ENCODE measurements at regions not wholly inside any gene's neighbourhood (a gene's known extent, or its start where the extent isn't known, plus 50 kb on each side); places are given as distances from the start of the nearest gene placed in this dataset.

- no peak for DNase-seq
Measured at GRCh38 chr5:103374473-103374963, 116.0 kb downstream of the MACIR start.

DNA sequence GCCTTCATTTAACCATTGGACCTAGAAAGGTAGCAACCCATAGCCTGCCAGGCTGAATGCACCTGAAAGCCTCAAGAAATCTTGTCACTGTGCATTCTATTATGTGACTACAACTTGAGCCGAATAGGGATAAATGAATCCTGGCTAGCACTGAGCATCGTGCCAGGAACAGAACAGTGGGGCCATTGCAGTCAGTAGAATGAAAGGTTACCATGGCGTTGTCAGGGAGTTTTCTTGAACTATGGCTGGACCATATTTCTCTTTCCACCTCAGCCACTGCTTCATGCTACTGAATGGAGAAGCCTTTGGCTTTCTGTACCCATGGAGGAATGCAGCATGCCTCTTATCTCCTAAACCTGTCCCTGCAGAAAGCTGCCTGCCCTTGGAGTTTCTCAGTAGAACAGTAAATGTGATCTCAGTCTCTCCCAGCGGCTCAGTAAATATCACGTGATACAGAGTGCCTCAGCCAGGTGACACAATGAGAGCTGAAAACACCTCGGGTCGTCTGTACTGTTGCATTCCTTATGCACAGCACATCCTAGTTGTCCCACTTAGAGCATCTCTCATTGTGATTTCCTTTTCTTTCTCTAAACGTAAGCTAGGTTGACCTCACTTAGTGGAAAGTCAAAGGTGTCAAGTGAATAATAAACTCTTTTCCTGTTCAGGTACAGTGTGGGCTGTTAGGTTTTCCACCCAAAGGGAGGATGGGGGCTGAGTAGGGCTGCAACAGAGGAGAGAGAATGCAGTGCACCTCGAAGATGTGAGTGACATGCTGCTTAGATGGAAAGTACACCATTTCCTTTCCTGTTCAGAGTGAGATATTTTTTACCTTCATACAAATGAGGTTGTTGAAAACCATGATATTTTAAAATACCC, 115.3 kb downstream of the MACIR start:
- DNase-seq = no peak

DNA sequence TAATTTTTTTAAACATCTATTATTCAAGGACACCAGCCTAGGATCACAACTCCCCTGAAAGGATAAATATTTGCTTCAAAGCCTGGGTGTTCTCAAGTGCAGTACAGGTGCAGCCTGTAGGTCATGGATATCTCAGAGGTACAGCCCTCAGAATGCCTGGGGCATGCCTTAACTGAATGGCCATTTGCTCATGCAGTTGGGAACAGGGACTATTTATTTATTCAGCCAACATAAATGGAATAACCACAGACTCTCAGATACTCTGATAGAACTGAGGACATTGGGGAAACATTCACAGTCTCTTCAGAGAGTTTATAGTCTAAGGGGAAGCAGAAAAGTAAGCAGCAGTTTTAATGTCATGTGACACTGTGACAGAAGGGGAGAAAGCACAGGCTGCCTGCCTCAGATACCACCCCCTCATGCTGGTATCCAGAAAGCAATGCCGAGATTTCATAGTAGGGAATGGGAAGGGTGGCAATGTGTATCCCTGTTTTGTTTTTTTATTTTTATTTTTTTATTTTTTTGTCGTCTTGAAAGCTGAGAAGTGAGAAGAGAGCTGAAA, 112.6 kb downstream of the MACIR start:
- DNase-seq = no peak

- no peak for DNase-seq
Measured at GRCh38 chr5:103369125-103370120, 110.9 kb downstream of the MACIR start.

- no peak for DNase-seq
Measured at GRCh38 chr5:103367702-103368101, 109.1 kb downstream of the MACIR start.

GRCh38 chr5:103366918-103367549, 108.5 kb downstream of the MACIR start:
- DNase-seq = no peak

DNA sequence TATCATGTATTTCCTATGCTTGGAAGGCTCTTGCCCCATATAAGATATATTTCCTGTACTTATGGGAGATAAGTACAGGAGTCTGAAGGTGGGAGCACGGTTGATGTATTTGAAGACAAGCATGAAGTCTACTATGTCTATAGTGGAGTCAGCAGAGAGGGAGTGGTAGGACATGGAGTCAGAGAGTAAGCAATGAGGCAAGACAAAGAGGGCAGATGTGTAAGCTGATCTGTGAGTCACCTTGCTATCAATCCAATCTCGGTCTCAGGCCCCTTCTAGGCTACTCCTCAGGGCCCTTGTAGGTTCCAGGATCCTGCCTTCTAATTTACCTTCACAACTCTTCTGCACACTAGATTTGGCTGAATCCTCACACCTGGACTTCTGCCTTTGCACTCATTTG, 105.5 kb downstream of the MACIR start:
- DNase-seq = no peak

- no peak for DNase-seq
Measured at GRCh38 chr5:103362211-103362610, 103.6 kb downstream of the MACIR start.

GRCh38 chr5:103360475-103360874, 101.9 kb downstream of the MACIR start:
- DNase-seq = no peak

GRCh38 chr5:103358305-103358995, 99.9 kb downstream of the MACIR start:
- no peak for DNase-seq

DNA sequence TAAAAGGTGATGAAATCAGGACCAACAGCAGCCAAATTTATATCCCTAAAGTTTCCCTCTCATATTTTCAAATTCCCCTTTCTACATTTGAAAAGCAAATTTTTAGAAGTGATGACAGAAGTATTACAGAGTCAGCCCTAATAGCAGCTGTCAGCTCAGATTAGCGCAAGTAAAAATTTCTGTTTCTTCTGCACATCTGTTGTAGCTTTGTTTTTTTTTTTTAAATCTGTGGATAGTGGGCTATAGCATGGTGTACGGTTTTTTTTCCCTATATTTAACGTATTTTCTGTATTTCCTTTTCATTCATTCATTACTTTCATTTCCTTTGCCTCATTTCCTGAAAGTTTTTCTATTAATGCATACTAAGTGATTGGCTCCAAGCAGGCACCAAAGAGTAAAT, 99.1 kb downstream of the MACIR start:
- DNase-seq = no peak

DNA sequence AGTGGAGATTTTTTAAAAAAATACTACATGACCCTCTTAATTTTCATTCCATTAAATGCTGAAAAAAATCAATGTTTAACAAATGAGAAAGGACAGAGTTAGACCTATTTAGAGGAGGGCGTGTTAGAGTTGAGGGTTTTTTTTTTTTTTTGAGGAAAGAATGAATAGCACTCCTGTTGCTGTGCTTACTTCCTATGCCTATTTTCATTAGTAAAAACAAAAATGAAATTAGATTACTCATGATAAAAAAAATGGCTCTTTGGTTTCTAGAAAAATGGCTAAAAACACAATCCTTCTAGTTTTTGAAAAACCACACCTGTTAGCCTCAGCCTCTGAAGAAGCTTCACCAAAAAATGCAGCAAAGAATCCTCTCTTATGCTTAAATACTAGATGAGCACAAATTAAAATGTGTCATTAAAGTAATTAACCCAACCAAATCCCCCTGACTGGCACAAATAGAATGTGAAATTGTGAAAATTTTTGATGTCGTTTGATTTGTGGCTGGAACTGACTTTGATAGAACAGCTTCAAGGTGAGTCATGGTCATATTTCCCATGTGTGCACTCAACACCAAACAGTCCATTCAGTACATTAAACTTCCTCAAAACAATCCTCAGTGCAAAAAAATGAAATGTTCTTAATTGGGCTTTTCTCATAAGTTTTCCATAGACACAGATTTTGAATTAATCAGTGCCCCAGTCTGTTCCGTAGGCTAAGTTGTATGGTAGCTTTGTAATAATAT, 98.0 kb downstream of the MACIR start:
- no peak for DNase-seq

- no peak for DNase-seq
Measured at GRCh38 chr5:103355579-103355978, 97.0 kb downstream of the MACIR start.

GRCh38 chr5:103354446-103354845, 95.9 kb downstream of the MACIR start:
- no peak for DNase-seq

- no peak for DNase-seq
Measured at GRCh38 chr5:103353581-103353980, 95.0 kb downstream of the MACIR start.

DNA sequence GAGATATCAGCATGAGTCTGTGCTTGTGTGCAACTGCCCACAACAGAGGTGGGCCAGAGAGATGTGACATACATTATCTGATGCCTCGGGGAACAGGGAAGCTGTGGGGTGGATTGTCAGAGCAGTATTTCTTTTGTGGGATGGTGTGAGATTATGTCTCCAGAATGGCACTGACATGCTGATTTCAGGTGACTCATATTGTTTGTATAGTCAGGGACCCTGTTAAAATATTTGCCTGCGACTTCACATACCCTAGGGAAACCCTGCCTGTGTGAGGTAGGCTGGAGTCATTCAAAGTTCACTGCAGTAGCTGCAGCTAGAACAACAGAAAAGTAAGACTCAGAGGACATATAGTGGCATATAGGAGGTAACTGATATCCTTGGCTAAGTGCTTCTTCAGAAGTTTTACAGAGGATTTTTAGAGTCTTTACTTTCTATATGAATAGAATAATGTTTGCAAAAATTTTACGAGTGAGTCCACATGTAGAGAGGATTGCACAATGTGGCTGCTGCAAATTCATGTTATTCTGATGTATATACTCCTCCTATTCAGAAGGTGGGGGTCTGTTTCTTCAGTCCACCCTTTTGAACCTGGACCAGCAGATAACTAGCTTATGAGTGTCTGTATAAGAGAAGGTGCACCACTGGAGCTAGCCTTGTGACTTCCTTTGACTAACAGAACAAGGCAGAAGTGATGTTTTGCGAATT, 89.3 kb downstream of the MACIR start:
- DNase-seq = no peak

- no peak for DNase-seq
Measured at GRCh38 chr5:103346162-103346748, 87.7 kb downstream of the MACIR start.

- DNase-seq = no peak
Measured at GRCh38 chr5:103345461-103345860, 86.9 kb downstream of the MACIR start.

DNA sequence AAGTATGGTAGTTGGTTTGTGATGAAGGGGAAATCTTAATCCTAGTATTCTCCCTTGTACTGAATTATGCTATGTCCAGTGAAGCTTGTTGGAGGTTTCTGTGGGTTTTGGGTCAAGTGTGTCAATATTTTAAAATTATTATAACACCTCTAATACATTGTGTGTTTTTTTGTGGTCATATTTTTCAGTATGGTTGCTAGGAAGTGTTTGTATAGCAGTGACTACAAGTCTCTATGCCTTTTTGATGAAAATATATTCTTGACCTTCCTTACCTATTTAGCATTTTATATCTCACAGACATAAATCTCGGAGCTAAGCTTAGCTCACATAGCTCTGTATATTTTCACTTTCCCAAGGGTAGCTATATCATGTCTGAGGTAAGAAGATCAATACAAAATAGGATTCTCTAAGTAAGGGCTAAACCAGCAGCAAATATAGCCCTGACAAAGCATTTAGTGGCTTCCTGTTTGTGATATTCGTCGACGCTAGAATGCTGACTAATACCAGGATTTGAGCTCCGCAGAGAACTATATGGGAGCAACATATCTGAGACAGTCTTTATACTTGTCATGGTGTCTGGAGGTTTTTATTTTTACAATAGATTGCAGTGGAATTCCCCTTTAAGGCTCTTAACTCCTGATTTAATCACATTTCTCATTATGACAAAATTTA, 82.3 kb downstream of the MACIR start:
- no peak for DNase-seq

DNA sequence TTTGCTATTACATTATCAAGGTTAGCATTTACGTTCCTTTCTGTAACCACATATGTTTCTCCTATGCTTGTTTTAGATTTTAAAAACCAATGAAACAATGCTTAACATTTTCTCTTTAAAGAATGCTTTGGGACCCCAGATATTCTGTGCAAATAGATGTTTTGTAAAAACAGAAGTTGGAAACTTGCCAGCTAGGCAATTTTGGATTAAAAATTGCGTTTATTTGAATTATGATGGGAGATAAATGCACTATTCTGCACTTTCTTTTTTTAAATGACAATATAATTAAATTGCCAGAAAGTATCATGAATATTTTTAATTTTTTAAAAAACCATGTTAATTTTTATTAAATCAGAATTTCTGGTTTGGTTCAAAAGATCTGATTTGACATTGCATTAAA, 81.6 kb downstream of the MACIR start:
- no peak for DNase-seq
